Neural progenitor cell (in vitro differentiated cells): ENCODE measurements at regions not wholly inside any gene's neighbourhood (a gene's known extent, or its start where the extent isn't known, plus 50 kb on each side); places are given as distances from the start of the nearest gene placed in this dataset. TPM values are rescaled to one million over a fixed set of nuclear protein-coding genes. Genes with fewer than 3 reads are reported as not detected.

Experiments
- DNase-seq: peaks from one replicate; pipeline ENCODE4 v3.0.0-alpha.2; 2016; ENCODE audit warnings: low spot score
- H2AFZ ChIP-seq: fragments of 200-600 bp; sonication (generic); replicated peaks from 2 replicates; pipeline ENCODE4 v1.6.1; 2016; ENCODE audit warnings: antibody characterized with exemption
- H3F3A ChIP-seq: fragments of 200-600 bp; sonication (generic); 2 replicates; pipeline ENCODE4 v1.6.1; 2016; ENCODE audit warnings: antibody characterized with exemption, low read depth
- H3K27ac ChIP-seq: fragments of 200-600 bp; sonication (generic); 2 replicates; pipeline ENCODE4 v1.5.1; 2016; ENCODE audit warnings: mild to moderate bottlenecking
- H3K27me3 ChIP-seq: fragments of 200-600 bp; sonication (generic); 2 replicates; pipeline ENCODE4 v1.6.1; 2016; ENCODE audit warnings: mild to moderate bottlenecking, moderate library complexity
- H3K36me3 ChIP-seq: fragments of 200-600 bp; sonication (generic); 2 replicates; pipeline ENCODE4 v1.5.1; 2016
- H3K4me1 ChIP-seq: fragments of 200-600 bp; sonication (generic); 2 replicates; pipeline ENCODE4 v1.6.1; 2016; ENCODE audit warnings: mixed run types
- H3K4me2 ChIP-seq: fragments of 200-600 bp; sonication (generic); 2 replicates; pipeline ENCODE4 v1.6.1; 2016
- H3K4me3 ChIP-seq: fragments of 200-600 bp; sonication (generic); 2 replicates; pipeline ENCODE4 v1.5.1; 2016
- H3K79me2 ChIP-seq: fragments of 200-600 bp; sonication (generic); 2 replicates; pipeline ENCODE4 v1.6.1; 2016; ENCODE audit warnings: low read depth
- H3K9ac ChIP-seq: fragments of 200-600 bp; sonication (generic); 2 replicates; pipeline ENCODE4 v1.6.1; 2016
- H3K9me3 ChIP-seq: fragments of 200-600 bp; sonication (generic); 2 replicates; pipeline ENCODE4 v1.5.1; 2016; ENCODE audit warnings: low read depth
- H4K20me1 ChIP-seq: fragments of 200-600 bp; sonication (generic); 2 replicates; pipeline ENCODE4 v1.6.1; 2016; ENCODE audit warnings: low read depth
- H3K27ac Mint-ChIP-seq: 3 replicates; pipeline ENCODE4 v1.8.0; 2021; ENCODE audit warnings: mixed read lengths
- H3K27me3 Mint-ChIP-seq: 2 replicates; pipeline ENCODE4 v1.8.0; 2022; ENCODE audit warnings: low read depth, mild to moderate bottlenecking, inconsistent platforms, moderate library complexity, mixed read lengths; ENCODE audit not compliant: insufficient read depth
- H3K36me3 Mint-ChIP-seq: 3 replicates; pipeline ENCODE4 v1.8.0; 2021; ENCODE audit warnings: mixed read lengths
- H3K4me1 Mint-ChIP-seq: 3 replicates; pipeline ENCODE4 v1.8.0; 2021; ENCODE audit warnings: mixed read lengths
- H3K4me3 Mint-ChIP-seq: 3 replicates; pipeline ENCODE4 v1.8.0; 2021; ENCODE audit warnings: mild to moderate bottlenecking, moderate library complexity, mixed read lengths
- H3K9me3 Mint-ChIP-seq: 3 replicates; pipeline ENCODE4 v1.8.0; 2020; ENCODE audit warnings: mixed read lengths
- CTCF ChIP-seq: fragments of 200-600 bp; sonication (generic); IDR thresholded peaks from 2 replicates; pipeline ENCODE4 v1.5.1; 2017; ENCODE audit warnings: antibody characterized with exemption, mild to moderate bottlenecking
- EZH2 ChIP-seq: fragments of 200-600 bp; sonication (generic); IDR thresholded peaks from 2 replicates; pipeline ENCODE4 v1.6.1; 2017; ENCODE audit warnings: antibody characterized with exemption, mild to moderate bottlenecking, moderate library complexity
- EZH2phosphoT487 ChIP-seq: fragments of 200-600 bp; sonication (generic); IDR thresholded peaks from 2 replicates; pipeline ENCODE4 v1.6.1; 2017; ENCODE audit warnings: antibody characterized with exemption
- small RNA-seq: library from RNA; depleted of rRNA; stranded (forward); fragments of <200 nt; gene quantifications from one replicate; pipeline ENCODE3, GENCODE V24; 2015

- H3K9me3 ChIP-seq = no peaks in the 10 kb centered on the region
- no peak for TF ChIP-seq CTCF
- no peak for TF ChIP-seq EZH2
- no peak for TF ChIP-seq EZH2phosphoT487
- Mint-ChIP-seq H3K4me1 (peaks cover 7% of the 10 kb centered on the region), H3K36me3 (no peaks in the 10 kb centered on the region), H3K27ac (no peak overlapping the region), H3K4me3 (no peak overlapping the region), H3K9me3 (no peaks in the 10 kb centered on the region), H3K27me3 (no peaks in the 10 kb centered on the region)
- no peaks in the 10 kb centered on the region for H3K36me3 ChIP-seq
- no peak overlapping the region for H3K9ac ChIP-seq
- H3K4me1 ChIP-seq = peaks cover 20% of the 10 kb centered on the region
- H4K20me1 ChIP-seq = no peaks in the 10 kb centered on the region
- peaks cover 8% of the 10 kb centered on the region for H3F3A ChIP-seq
- no peak overlapping the region for H2AFZ ChIP-seq
- no peak overlapping the region for H3K4me2 ChIP-seq
- H3K79me2 ChIP-seq = no peaks in the 10 kb centered on the region
- H3K27me3 ChIP-seq = no peaks in the 10 kb centered on the region
- no peak overlapping the region for H3K27ac ChIP-seq
- no peak overlapping the region for H3K4me3 ChIP-seq
- DNase-seq = no peak
These were observed 60.1 kb upstream of the ELOVL5 start for GRCh38 chr6:53408826-53409225.

- Histone ChIP-seq H3K27ac (no peak overlapping the region), H3K4me3 (no peak overlapping the region), H3K79me2 (no peaks in the 10 kb centered on the region), H2AFZ (no peak overlapping the region), H3K9ac (no peak overlapping the region), H4K20me1 (no peaks in the 10 kb centered on the region), H3K36me3 (no peaks in the 10 kb centered on the region), H3K27me3 (no peaks in the 10 kb centered on the region), H3K4me1 (no peaks in the 10 kb centered on the region), H3K9me3 (no peaks in the 10 kb centered on the region), H3F3A (no peaks in the 10 kb centered on the region), H3K4me2 (no peak overlapping the region)
- H3K27ac Mint-ChIP-seq = no peak overlapping the region
- DNase-seq = no peak
- no peak overlapping the region for H3K4me3 Mint-ChIP-seq
- H3K9me3 Mint-ChIP-seq = peaks cover 4% of the 10 kb centered on the region
- H3K4me1 Mint-ChIP-seq = no peaks in the 10 kb centered on the region
- no peaks in the 10 kb centered on the region for H3K27me3 Mint-ChIP-seq
- no peak for TF ChIP-seq EZH2
- no peak for TF ChIP-seq EZH2phosphoT487
- no peak for TF ChIP-seq CTCF
- no peaks in the 10 kb centered on the region for H3K36me3 Mint-ChIP-seq
These were observed 50.2 kb upstream of the ELOVL5 start for GRCh38 chr6:53399027-53399344.

- DNase-seq = no peak
- no peaks in the 10 kb centered on the region for H3K36me3 Mint-ChIP-seq
- H3K9me3 Mint-ChIP-seq = peaks cover 4% of the 10 kb centered on the region
These were observed 49.7 kb upstream of the ELOVL5 start for GRCh38 chr6:53398247-53399026.

More at GRCh38 chr6:53398247-53399026, 49.7 kb upstream of the ELOVL5 start:
- Histone ChIP-seq H3K9ac (no peak overlapping the region), H2AFZ (no peak overlapping the region), H3K4me2 (no peak overlapping the region), H3K27me3 (no peaks in the 10 kb centered on the region), H3F3A (no peaks in the 10 kb centered on the region), H3K27ac (no peak overlapping the region), H3K4me3 (no peak overlapping the region), H4K20me1 (no peaks in the 10 kb centered on the region), H3K36me3 (no peaks in the 10 kb centered on the region), H3K4me1 (no peaks in the 10 kb centered on the region), H3K9me3 (no peaks in the 10 kb centered on the region), H3K79me2 (no peaks in the 10 kb centered on the region)
- Mint-ChIP-seq H3K4me3 (no peak overlapping the region), H3K27ac (no peak overlapping the region), H3K4me1 (no peaks in the 10 kb centered on the region), H3K27me3 (no peaks in the 10 kb centered on the region)
- TF ChIP-seq CTCF (no peak), EZH2phosphoT487 (no peak), EZH2 (no peak)

Small RNA genes lying in the stretch of these regions (small RNA-seq; reads per million reads assigned to genes)
- not detected for gene NANOGP3
